Panc1 (cell line): ENCODE measurements at regions not wholly inside any gene's neighbourhood (a gene's known extent, or its start where the extent isn't known, plus 50 kb on each side); places are given as distances from the start of the nearest gene placed in this dataset.

Source experiments
- CTCF ChIP-seq: fragments of 450-650 bp; IDR thresholded peaks from 2 replicates; pipeline ENCODE4 v1.5.1; 2017; ENCODE audit warnings: mild to moderate bottlenecking
- POLR2AphosphoS5 ChIP-seq: IDR thresholded peaks from 2 replicates; pipeline ENCODE4 v1.6.1; 2012; ENCODE audit warnings: mild to moderate bottlenecking, low read depth, low read length, moderate library complexity
- REST ChIP-seq, 2 experiments: IDR thresholded peaks; 2 replicates each; pipeline ENCODE4 v1.6.1; 2011 to 2012; ENCODE audit warnings: low read depth in 2 of 2, control low read depth in 1 of 2, low read length in 1 of 2, mild to moderate bottlenecking in 1 of 2, moderate library complexity in 1 of 2; ENCODE audit not compliant: insufficient read depth in 1 of 2
- SIN3A ChIP-seq: IDR thresholded peaks from 2 replicates; pipeline ENCODE4 v1.6.1; 2012; ENCODE audit warnings: low read depth, mild to moderate bottlenecking, low read length, moderate library complexity, borderline replicate concordance; ENCODE audit not compliant: insufficient read depth
- TCF7L2 ChIP-seq: IDR thresholded peaks from 2 replicates; pipeline ENCODE4 v1.6.1; 2011; ENCODE audit warnings: mild to moderate bottlenecking, low read depth, low read length, inconsistent platforms

GRCh38 chr13:64127192-64127591, 2711.5 kb upstream of the PCDH20 start:
- no peak for TF ChIP-seq CTCF
- TF ChIP-seq POLR2AphosphoS5, result no peak
- TF ChIP-seq REST (IDR thresholded peaks at IDR 0.05; ENCODE audit: insufficient read depth in 1 of 2, low read depth in 2 of 2, low read length in 1 of 2), result no peak
- no peak for TF ChIP-seq SIN3A
- TF ChIP-seq TCF7L2, result no peak
